Breast epithelium (tissue), 3 donors: ENCODE measurements at regions not wholly inside any gene's neighbourhood (a gene's known extent, or its start where the extent isn't known, plus 50 kb on each side); places are given as distances from the start of the nearest gene placed in this dataset.

Source experiments
- CTCF ChIP-seq, 3 donors: fragments of 450-650 bp; IDR thresholded peaks; one replicate each; pipeline ENCODE4 v1.5.1; 2016 to 2017; ENCODE audit warnings: antibody characterized with exemption in 3 of 3, mild to moderate bottlenecking in 3 of 3, moderate library complexity in 3 of 3
- POLR2A ChIP-seq: fragments of 450-650 bp; IDR thresholded peaks from one replicate; pipeline ENCODE4 v1.6.1; 2016; ENCODE audit warnings: antibody characterized with exemption, mild to moderate bottlenecking, moderate library complexity

GRCh38 chr11:23359297-23359696, 499.0 kb upstream of the CCDC179 start:
- no peak for TF ChIP-seq CTCF (IDR thresholded peaks at IDR 0.05)
- TF ChIP-seq POLR2A, result no peak
